GM19463 (cell line): ENCODE measurements at regions not wholly inside any gene's neighbourhood (a gene's known extent, or its start where the extent isn't known, plus 50 kb on each side); places are given as distances from the start of the nearest gene placed in this dataset.
A peak's percentile ranks its signal among the peaks of the same experiment; 100 is the strongest.

ENCODE experiments used
- ATAC-seq: cut with Tn5 transposase; IDR thresholded peaks from one replicate; pipeline ENCODE4 v1.9.1; 2021; ENCODE audit warnings: mild to moderate bottlenecking, moderate library complexity; ENCODE audit not compliant: unreplicated experiment

- ATAC-seq: no peak
Observed at GRCh38 chr5:33277061-33277650, 163.6 kb upstream of the TARS1 start.

- ATAC-seq: no peak
Observed at GRCh38 chr5:33281431-33281843, 159.3 kb upstream of the TARS1 start.

- ATAC-seq: no peak
Observed at GRCh38 chr5:33282157-33282556, 158.6 kb upstream of the TARS1 start.

- no peak for ATAC-seq
Observed at GRCh38 chr5:33282696-33283095, 158.1 kb upstream of the TARS1 start.

GRCh38 chr5:33283243-33283642 is 157.5 kb upstream of the TARS1 start:
- no peak for ATAC-seq

GRCh38 chr5:33284681-33285080 is 156.1 kb upstream of the TARS1 start:
- no peak for ATAC-seq

GRCh38 chr5:33287242-33287641 is 153.5 kb upstream of the TARS1 start:
- ATAC-seq: no peak

GRCh38 chr5:33291216-33292000 is 149.4 kb upstream of the TARS1 start:
- ATAC-seq: no peak

- no peak for ATAC-seq
Observed at GRCh38 chr5:33297760-33298216, 143.0 kb upstream of the TARS1 start.

GRCh38 chr5:33299621-33300208 is 141.1 kb upstream of the TARS1 start:
- ATAC-seq: peak; percentile 33

GRCh38 chr5:33300209-33300742 is 140.5 kb upstream of the TARS1 start:
- ATAC-seq: peak; percentile 71

GRCh38 chr5:33303579-33304095 is 137.1 kb upstream of the TARS1 start:
- no peak for ATAC-seq

GRCh38 chr5:33304601-33305000 is 136.2 kb upstream of the TARS1 start:
- ATAC-seq: no peak

- ATAC-seq: no peak
Observed at GRCh38 chr5:33305572-33305971, 135.2 kb upstream of the TARS1 start.

- ATAC-seq: no peak
Observed at GRCh38 chr5:33306758-33307157, 134.0 kb upstream of the TARS1 start.

GRCh38 chr5:33308586-33308985 is 132.2 kb upstream of the TARS1 start:
- no peak for ATAC-seq

GRCh38 chr5:33309068-33309467 is 131.7 kb upstream of the TARS1 start:
- no peak for ATAC-seq

GRCh38 chr5:33309536-33310345 is 131.0 kb upstream of the TARS1 start:
- ATAC-seq: no peak

- no peak for ATAC-seq
Observed at GRCh38 chr5:33310451-33310850, 130.3 kb upstream of the TARS1 start.

- ATAC-seq: no peak
Observed at GRCh38 chr5:33311893-33312292, 128.9 kb upstream of the TARS1 start.
